HEK293 (cell line): ENCODE measurements at regions not wholly inside any gene's neighbourhood (a gene's known extent, or its start where the extent isn't known, plus 50 kb on each side); places are given as distances from the start of the nearest gene placed in this dataset.

Source experiments
- ATF2 ChIP-seq: fragments of 450-650 bp; formaldehyde crosslinking; IDR thresholded peaks from 2 replicates; pipeline ENCODE4 v1.5.1; 2016; ENCODE audit warnings: missing biosample characterization, missing genetic modification characterization, low read depth
- CTCF ChIP-seq: fragments of 450-650 bp; formaldehyde crosslinking; IDR thresholded peaks from 2 replicates; pipeline ENCODE4 v1.5.1; 2016; ENCODE audit warnings: missing biosample characterization, missing genetic modification characterization
- INSM2 ChIP-seq: fragments of 450-650 bp; formaldehyde crosslinking; IDR thresholded peaks from 2 replicates; pipeline ENCODE4 v1.5.1; 2016; ENCODE audit warnings: missing biosample characterization, missing genetic modification characterization
- KLF7 ChIP-seq: fragments of 450-650 bp; formaldehyde crosslinking; IDR thresholded peaks from 2 replicates; pipeline ENCODE4 v1.5.1; 2016; ENCODE audit warnings: missing biosample characterization, missing genetic modification characterization, borderline replicate concordance
- REST ChIP-seq: fragments of 450-650 bp; formaldehyde crosslinking; IDR thresholded peaks from 2 replicates; pipeline ENCODE4 v1.5.1; 2016; ENCODE audit warnings: missing biosample characterization, missing genetic modification characterization
- YY1 ChIP-seq: fragments of 450-650 bp; formaldehyde crosslinking; IDR thresholded peaks from 2 replicates; pipeline ENCODE4 v1.5.1; 2018; ENCODE audit warnings: missing biosample characterization, missing genetic modification characterization
- ZBTB10 ChIP-seq: fragments of 450-650 bp; formaldehyde crosslinking; IDR thresholded peaks from 2 replicates; pipeline ENCODE4 v1.5.1; 2016; ENCODE audit warnings: missing biosample characterization, missing genetic modification characterization
- ZBTB17 ChIP-seq: fragments of 450-650 bp; formaldehyde crosslinking; IDR thresholded peaks from 2 replicates; pipeline ENCODE4 v1.5.1; 2016; ENCODE audit warnings: missing biosample characterization, missing genetic modification characterization
- ZNF239 ChIP-seq: fragments of 450-650 bp; formaldehyde crosslinking; IDR thresholded peaks from 2 replicates; pipeline ENCODE4 v1.5.1; 2016; ENCODE audit warnings: missing biosample characterization, missing genetic modification characterization
- ZNF274 ChIP-seq, 2 experiments: fragments of 200-500 bp in 1 of 2; fragments of 450-650 bp in 1 of 2; sonication (Bioruptor generic) in 1 of 2; formaldehyde crosslinking in 1 of 2; IDR thresholded peaks; 2 replicates each; pipeline versions ENCODE4 v1.5.1 to v1.6.1; 2014 to 2016; ENCODE audit warnings: borderline replicate concordance in 1 of 2, inconsistent platforms in 1 of 2, low read length in 1 of 2, missing biosample characterization in 1 of 2, missing genetic modification characterization in 1 of 2
- ZNF529 ChIP-seq: fragments of 450-650 bp; formaldehyde crosslinking; IDR thresholded peaks from 2 replicates; pipeline ENCODE4 v1.5.1; 2017; ENCODE audit warnings: missing genetic modification characterization, missing biosample characterization; ENCODE audit not compliant: insufficient replicate concordance

GRCh38 chr4:83712890-83713289, 177.0 kb downstream of the GPAT3 start:
- no peak for TF ChIP-seq CTCF
- no peak for TF ChIP-seq ZBTB17 (tag by site-specific recombination)
- no peak for TF ChIP-seq ATF2
- no peak for TF ChIP-seq ZNF529 (tag by site-specific recombination)
- TF ChIP-seq YY1: no peak
- TF ChIP-seq REST: no peak
- TF ChIP-seq ZNF274 (IDR thresholded peaks at IDR 0.05; ENCODE audit: low read length): no peak
- no peak for TF ChIP-seq ZNF274 (tag by site-specific recombination; IDR thresholded peaks at IDR 0.05; ENCODE audit: borderline replicate concordance)
- TF ChIP-seq ZNF239: no peak
- TF ChIP-seq ZBTB10 (tag by site-specific recombination): no peak
- TF ChIP-seq INSM2: no peak
- TF ChIP-seq KLF7 (tag by site-specific recombination): no peak
